Heart left ventricle (tissue), 13 donors: ENCODE measurements at regions not wholly inside any gene's neighbourhood (a gene's known extent, or its start where the extent isn't known, plus 50 kb on each side); places are given as distances from the start of the nearest gene placed in this dataset.

Source experiments
- CTCF ChIP-seq, 12 donors: fragments of 200-600 bp; sonication (generic) in 4 of 12; IDR thresholded peaks; one replicate each; pipeline versions ENCODE4 v1.5.0 to v1.8.0; 2018 to 2022; ENCODE audit warnings: antibody characterized with exemption in 12 of 12, mild to moderate bottlenecking in 5 of 12
- POLR2A ChIP-seq, 2 donors: fragments of 450-650 bp; IDR thresholded peaks; one replicate each; pipeline ENCODE4 v1.6.1; 2017; ENCODE audit warnings: antibody characterized with exemption in 2 of 2, mild to moderate bottlenecking in 2 of 2, moderate library complexity in 2 of 2
- donor health status: ischemic (EF 13 %, LVEDD 7.1; RV severe dilation, severe dysfunction).
- donor health status: DM: no; HTN: yes; CAD: no.
- donor health status: DM: no; HTN: no; CAD: no.
- donor health status: ischemic (EF 25% LVEDD 6.9; RV normal size, moderate dysfunction).
- donor health status: ischemic (EF 25% LVEDD 5.7; RV mildly dilated, moderate dysfunction).
- donor health status: ischemic (EF 35%, LVEDD 5.7; RV mildly dilated, moderate dysfunction).
- donor health status: nonischemic (EF 11% LVEDD 7.7; RV severe dilation, severe dysfunction).
- donor health status: DM: yes; HTN: yes; CAD: no.
- donor health status: PGD.
- donor health status: ischemic (EF 29% LVEDD 5.4; RV normal size, mild dysfunction).
- donor health status: nonischemic (EF 23%, LVEDD 6.1; RV moderate dilation, normal function).

DNA sequence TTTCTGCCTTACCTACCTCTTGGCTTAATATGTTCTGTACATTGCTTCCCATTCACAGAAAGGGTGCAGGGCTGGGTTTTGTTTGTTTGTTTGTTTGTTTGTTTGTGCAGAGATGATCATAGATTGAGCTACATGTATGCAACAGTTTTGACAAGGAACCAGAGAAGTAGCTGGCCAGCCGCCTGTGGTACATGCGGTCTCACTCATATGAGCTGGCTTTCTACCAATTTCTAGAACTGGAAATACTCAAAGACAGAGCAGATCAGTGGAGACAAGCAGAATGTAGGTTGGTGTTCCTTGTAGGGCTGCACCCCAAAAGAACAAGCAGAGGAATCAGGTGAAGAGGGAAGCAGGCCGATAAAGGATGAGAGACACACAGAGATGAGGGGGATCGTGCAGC lies 502.7 kb downstream of the SOX2 start:
- TF ChIP-seq POLR2A (IDR thresholded peaks at IDR 0.05) (no peak), CTCF (IDR thresholded peaks at IDR 0.05) (no peak)
